Adrenal gland (tissue), 9 donors: ENCODE measurements at regions not wholly inside any gene's neighbourhood (a gene's known extent, or its start where the extent isn't known, plus 50 kb on each side); places are given as distances from the start of the nearest gene placed in this dataset.

Experiments used
- DNase-seq, 7 donors: peaks; one replicate each; pipeline ENCODE4 v3.0.0-alpha.2; 2019 to 2020
- H3K27ac ChIP-seq, 5 donors: fragments of 200-600 bp; sonication (generic) in 4 of 5; 1 replicate in 3 of 5; 2 replicates in 2 of 5; pipeline versions ENCODE4 v1.5.1 to v1.8.0; 2016 to 2020; ENCODE audit warnings: mild to moderate bottlenecking in 1 of 5
- H3K27me3 ChIP-seq: fragments of 200-600 bp; 2 replicates; pipeline ENCODE4 v1.8.0; 2021
- H3K36me3 ChIP-seq, 2 donors: fragments of 200-600 bp; replicated peaks in 1 of 2; 1 replicate in 1 of 2; 2 replicates in 1 of 2; pipeline versions ENCODE4 v1.5.1 to v1.8.0; 2018 to 2022
- H3K4me1 ChIP-seq, 2 donors: fragments of 200-600 bp; replicated peaks in 1 of 2; 1 replicate in 1 of 2; 2 replicates in 1 of 2; pipeline versions ENCODE4 v1.5.1 to v1.8.0; 2018 to 2021
- H3K4me3 ChIP-seq, 4 donors: fragments of 200-600 bp; sonication (generic) in 3 of 4; one replicate each; pipeline ENCODE4 v1.5.1; 2016 to 2018
- H3K9me3 ChIP-seq, 3 donors: fragments of 200-600 bp; sonication (generic) in 1 of 3; replicated peaks in 1 of 3; 1 replicate in 2 of 3; 2 replicates in 1 of 3; pipeline versions ENCODE4 v1.5.1 to v1.8.0; 2016 to 2021
- CTCF ChIP-seq, 6 experiments: fragments of 450-650 bp in 4 of 6; fragments of 200-600 bp in 2 of 6; sonication (generic) in 1 of 6; IDR thresholded peaks; 1 replicate in 5 of 6; 2 replicates in 1 of 6; pipeline versions ENCODE4 v1.5.1 to v1.8.0; 2016 to 2021; ENCODE audit warnings: antibody characterized with exemption in 6 of 6, mild to moderate bottlenecking in 2 of 6, moderate library complexity in 1 of 6
- POLR2A ChIP-seq, 2 donors: fragments of 450-650 bp; IDR thresholded peaks; one replicate each; pipeline ENCODE4 v1.6.1; 2017; ENCODE audit warnings: antibody characterized with exemption in 2 of 2, mild to moderate bottlenecking in 2 of 2, moderate library complexity in 1 of 2
- WGBS, 4 donors: extraction: QIAGEN DNeasy Blood & Tissue Kit in 2 of 4; methylation state at CpG; one replicate each; pipeline versions ENCODE4 v1.1.5 to v1.1.7; 2013 to 2017; 5-methylcytosine and 5-hydroxymethylcytosine counted together
- intact Hi-C, 2 donors: fragments of 100-400 bp; cut with DNase I; formaldehyde crosslinking; loops; one replicate each; pipeline versions ENCODE4 v1.14.1 to v1.15.0; 2022 to 2023
- donor health status: healthy with polysubstance abuse.
- donor health status: Bipolar disorder and iron deficiency.
- donor health status: DM: yes; HTN: yes; CAD: no.
- donor health status: DM: no; HTN: no; CAD: no.
- donor health status: DM: no; HTN: no; CAD: no.

GRCh38 chr16:6888531-6888930 lies 444.1 kb upstream of the RBFOX1 start:
- Histone ChIP-seq H3K27me3 (no peaks in the 10 kb centered on the region), H3K4me1 (no peaks in the 10 kb centered on the region), H3K9me3 (no peaks in the 10 kb centered on the region), H3K27ac (no peak overlapping the region), H3K4me3 (no peak overlapping the region), H3K36me3 (no peaks in the 10 kb centered on the region)
- intact Hi-C loops: no loop called here
- whole genome bisulfite sequencing, 4 donors: 60 to 67% (median 65%) methylated on average over 2 of the region's 2 CpGs
- no peak for DNase-seq
- TF ChIP-seq POLR2A (IDR thresholded peaks at IDR 0.05) (no peak), CTCF (IDR thresholded peaks at IDR 0.05) (no peak)

GRCh38 chr16:6884002-6884401 lies 448.6 kb upstream of the RBFOX1 start:
- no peak overlapping the region for H3K4me3 ChIP-seq
- no peak for DNase-seq
- H3K36me3 ChIP-seq: no peaks in the 10 kb centered on the region
- no peaks in the 10 kb centered on the region for H3K9me3 ChIP-seq
- no peak overlapping the region for H3K27ac ChIP-seq
- TF ChIP-seq CTCF (IDR thresholded peaks at IDR 0.05) (no peak), POLR2A (IDR thresholded peaks at IDR 0.05) (no peak)
- no peaks in the 10 kb centered on the region for H3K27me3 ChIP-seq
- intact Hi-C loops: no loop called here
- no peaks in the 10 kb centered on the region for H3K4me1 ChIP-seq
- 34 to 61% (median 51%) methylated on average over 5 to 7 of the region's 7 CpGs for WGBS, 4 donors

- no peak overlapping the region for H3K27ac ChIP-seq
- no peak for DNase-seq
- intact Hi-C loops: no loop called here
- no peaks in the 10 kb centered on the region for H3K36me3 ChIP-seq
- no peak for TF ChIP-seq POLR2A (IDR thresholded peaks at IDR 0.05)
- no peak for TF ChIP-seq CTCF (IDR thresholded peaks at IDR 0.05)
- H3K4me3 ChIP-seq: no peak overlapping the region
- 61 to 77% (median 63%) methylated on average over 4 of the region's 4 CpGs for WGBS, 4 donors
- H3K27me3 ChIP-seq: no peaks in the 10 kb centered on the region
- no peaks in the 10 kb centered on the region for H3K9me3 ChIP-seq
- no peaks in the 10 kb centered on the region for H3K4me1 ChIP-seq
Observed at GRCh38 chr16:6880263-6880662, 452.4 kb upstream of the RBFOX1 start.

GRCh38 chr16:6864671-6865070 lies 468.0 kb upstream of the RBFOX1 start:
- H3K4me3 ChIP-seq: no peak overlapping the region
- H3K9me3 ChIP-seq: no peaks in the 10 kb centered on the region
- H3K27ac ChIP-seq: no peak overlapping the region
- no peaks in the 10 kb centered on the region for H3K27me3 ChIP-seq
- TF ChIP-seq POLR2A (IDR thresholded peaks at IDR 0.05): no peak
- TF ChIP-seq CTCF (IDR thresholded peaks at IDR 0.05): no peak
- H3K4me1 ChIP-seq: no peaks in the 10 kb centered on the region
- intact Hi-C loops: no loop called here
- WGBS, 4 donors: 67 to 76% (median 68%) methylated on average over 4 to 5 of the region's 5 CpGs
- H3K36me3 ChIP-seq: no peaks in the 10 kb centered on the region
- DNase-seq: no peak
